GM12892 (cell line): ENCODE measurements at regions not wholly inside any gene's neighbourhood (a gene's known extent, or its start where the extent isn't known, plus 50 kb on each side); places are given as distances from the start of the nearest gene placed in this dataset.

Source experiments
- POLR2A ChIP-seq: IDR thresholded peaks from 2 replicates; pipeline ENCODE4 v1.6.1; 2011; ENCODE audit warnings: low read depth, low read length, control low read depth
- POLR2AphosphoS5 ChIP-seq: IDR thresholded peaks from 2 replicates; pipeline ENCODE4 v1.6.1; 2011; ENCODE audit warnings: low read depth, low read length, control low read depth
- TAF1 ChIP-seq: IDR thresholded peaks from 2 replicates; pipeline ENCODE4 v1.6.1; 2011; ENCODE audit warnings: low read depth, mild to moderate bottlenecking, control low read depth, low read length, borderline replicate concordance

DNA sequence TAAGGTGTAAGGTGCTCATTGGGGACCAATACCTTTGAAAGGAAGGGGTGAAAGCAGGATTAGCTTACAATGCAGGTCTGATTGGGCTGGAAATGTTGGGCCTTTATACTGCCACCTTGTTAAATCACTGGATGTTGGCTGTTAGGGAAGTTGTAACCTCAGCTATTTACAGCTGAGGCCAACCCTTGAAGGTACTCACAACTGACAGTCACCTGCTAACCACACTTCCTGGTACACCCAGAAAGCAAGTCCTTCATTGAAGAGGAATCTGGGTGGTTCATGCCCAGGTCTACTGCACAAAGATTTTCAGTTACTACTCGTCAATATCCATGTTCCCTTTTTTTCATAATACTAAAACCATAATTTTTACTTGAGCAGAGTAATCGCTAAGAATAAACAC, 65.4 kb upstream of the CLDN18 start:
- TF ChIP-seq POLR2A (no peak), POLR2AphosphoS5 (no peak), TAF1 (no peak)
